HEK293T (cell line): ENCODE measurements at regions not wholly inside any gene's neighbourhood (a gene's known extent, or its start where the extent isn't known, plus 50 kb on each side); places are given as distances from the start of the nearest gene placed in this dataset.
"Not testable (repeated sequence)": the region's sequence is repeated elsewhere in the genome, so short reads cannot be mapped to it uniquely, and the experiment has no call there.

Source experiments
- CTCF ChIA-PET: fragments of 350-600 bp; formaldehyde crosslinking; extraction: SDS; loops from one replicate; lab custom pipeline; 2021; ENCODE audit warnings: antibody characterized with exemption, inconsistent platforms; lab: Yijun Ruan, JAX
- POLR2A ChIA-PET: fragments of 350-600 bp; formaldehyde crosslinking; extraction: SDS; loops from one replicate; lab custom pipeline; 2020; ENCODE audit warnings: antibody characterized with exemption, inconsistent platforms; lab: Yijun Ruan, JAX
- DNase-seq: peaks from one replicate; pipeline ENCODE4 v3.0.0; 2012; ENCODE audit warnings: mixed read lengths; ENCODE audit errors: extremely low spot score
- ARNT ChIP-seq: fragments of 450-650 bp; IDR thresholded peaks from 2 replicates; pipeline ENCODE4 v1.6.1; 2017; ENCODE audit warnings: mild to moderate bottlenecking
- BHLHE40 ChIP-seq: fragments of 450-650 bp; IDR thresholded peaks from 2 replicates; pipeline ENCODE4 v1.6.1; 2016; ENCODE audit warnings: mild to moderate bottlenecking, moderate library complexity, borderline replicate concordance
- CTBP1 ChIP-seq: fragments of 450-650 bp; IDR thresholded peaks from 2 replicates; pipeline ENCODE4 v1.6.1; 2016; ENCODE audit warnings: borderline replicate concordance
- ELF4 ChIP-seq: fragments of 450-650 bp; IDR thresholded peaks from 2 replicates; pipeline ENCODE4 v1.6.1; 2017; ENCODE audit warnings: antibody characterized with exemption
- FOXA1 ChIP-seq: fragments of 450-650 bp; IDR thresholded peaks from 2 replicates; pipeline ENCODE4 v1.6.1; 2016; ENCODE audit warnings: mild to moderate bottlenecking
- FOXK2 ChIP-seq: fragments of 450-650 bp; IDR thresholded peaks from 2 replicates; pipeline ENCODE4 v1.6.1; 2016; ENCODE audit warnings: mild to moderate bottlenecking
- FOXM1 ChIP-seq: fragments of 450-650 bp; IDR thresholded peaks from 2 replicates; pipeline ENCODE4 v1.6.1; 2017; ENCODE audit warnings: mild to moderate bottlenecking, borderline replicate concordance
- HDGF ChIP-seq: fragments of 450-650 bp; IDR thresholded peaks from 2 replicates; pipeline ENCODE4 v1.6.1; 2017; ENCODE audit warnings: antibody characterized with exemption, borderline replicate concordance
- L3MBTL2 ChIP-seq: fragments of 450-650 bp; conservative IDR thresholded peaks from 2 replicates; pipeline ENCODE4 v1.6.1; 2016; ENCODE audit warnings: mild to moderate bottlenecking
- LEF1 ChIP-seq: fragments of 450-650 bp; IDR thresholded peaks from 2 replicates; pipeline ENCODE4 v1.6.1; 2017; ENCODE audit warnings: mild to moderate bottlenecking, borderline replicate concordance
- NFRKB ChIP-seq: fragments of 450-650 bp; IDR thresholded peaks from 2 replicates; pipeline ENCODE4 v1.6.1; 2016; ENCODE audit warnings: mild to moderate bottlenecking, moderate library complexity
- PKNOX1 ChIP-seq: fragments of 450-650 bp; IDR thresholded peaks from 2 replicates; pipeline ENCODE4 v1.6.1; 2016
- SP1 ChIP-seq: fragments of 450-650 bp; IDR thresholded peaks from 2 replicates; pipeline ENCODE4 v1.6.1; 2017
- SUZ12 ChIP-seq: fragments of 450-650 bp; IDR thresholded peaks from 2 replicates; pipeline ENCODE4 v1.6.1; 2016; ENCODE audit warnings: mild to moderate bottlenecking
- TARDBP ChIP-seq: fragments of 450-650 bp; IDR thresholded peaks from 2 replicates; pipeline ENCODE4 v1.6.1; 2016
- ZNF384 ChIP-seq: fragments of 450-650 bp; IDR thresholded peaks from 2 replicates; pipeline ENCODE4 v1.6.1; 2016

GRCh38 chr5:19235101-19235584 lies 752.9 kb downstream of the CDH18 start:
- POLR2A ChIA-PET = no interaction called here
- CTCF ChIA-PET = no interaction called here
- TF ChIP-seq FOXK2 (no peak), CTBP1 (no peak), BHLHE40 (no peak), SUZ12 (no peak), FOXM1 (no peak), ZNF384 (no peak), NFRKB (no peak), L3MBTL2 (no peak), SP1 (no peak), TARDBP (no peak), HDGF (no peak), ELF4 (no peak), LEF1 (no peak), ARNT (no peak)
- no peak for DNase-seq

- DNase-seq = no peak
- POLR2A ChIA-PET = no interaction called here
- TF ChIP-seq HDGF (no peak), L3MBTL2 (no peak), LEF1 (no peak), PKNOX1 (no peak)
- CTCF ChIA-PET = no interaction called here
These were observed 747.8 kb downstream of the CDH18 start for GRCh38 chr5:19240170-19240569.

- ChIA-PET CTCF (no interaction called here), POLR2A (no interaction called here)
- no peak for TF ChIP-seq NFRKB
- no peak for TF ChIP-seq SUZ12
- TF ChIP-seq LEF1 = no peak
- no peak for TF ChIP-seq TARDBP
- TF ChIP-seq FOXM1 = no peak
- no peak for TF ChIP-seq PKNOX1
- no peak for TF ChIP-seq ARNT
- no peak for TF ChIP-seq L3MBTL2
- TF ChIP-seq HDGF = no peak
- no peak for TF ChIP-seq FOXK2
- no peak for TF ChIP-seq ELF4
- TF ChIP-seq ZNF384 = no peak
- no peak for TF ChIP-seq FOXA1
- TF ChIP-seq SP1 = no peak
- no peak for DNase-seq
These were observed 746.3 kb downstream of the CDH18 start for GRCh38 chr5:19241690-19242089.

- POLR2A ChIA-PET, CTCF ChIA-PET, DNase-seq: not testable (repeated sequence)
These were observed 741.8 kb downstream of the CDH18 start for GRCh38 chr5:19246191-19246590.

GRCh38 chr5:19247302-19247701 lies 740.7 kb downstream of the CDH18 start:
- no peak for TF ChIP-seq TARDBP
- no peak for TF ChIP-seq ELF4
- no peak for TF ChIP-seq CTBP1
- no peak for TF ChIP-seq NFRKB
- TF ChIP-seq FOXA1 = no peak
- no peak for TF ChIP-seq ZNF384
- TF ChIP-seq PKNOX1 = no peak
- no peak for TF ChIP-seq SP1
- no peak for TF ChIP-seq HDGF
- TF ChIP-seq LEF1 = no peak
- TF ChIP-seq FOXK2 = no peak
- TF ChIP-seq BHLHE40 = no peak
- no peak for TF ChIP-seq FOXM1
- TF ChIP-seq ARNT = no peak
- no peak for TF ChIP-seq SUZ12
- no peak for TF ChIP-seq L3MBTL2
- ChIA-PET CTCF (no interaction called here), POLR2A (no interaction called here)
- DNase-seq = no peak

- POLR2A ChIA-PET = no interaction called here
- no peak for DNase-seq
- TF ChIP-seq L3MBTL2 (no peak), ZNF384 (no peak), FOXA1 (no peak), NFRKB (no peak)
- CTCF ChIA-PET = interaction anchor here (0.5 kb wide), 1 partner anchor 852 kb away, joined by 7 read pairs; no protein-coding TSS in a partner anchor
These were observed 732.0 kb downstream of the CDH18 start for GRCh38 chr5:19256036-19256435.

- TF ChIP-seq CTBP1 (no peak), FOXM1 (no peak), HDGF (no peak), BHLHE40 (no peak), SUZ12 (no peak), ARNT (no peak), FOXK2 (no peak), L3MBTL2 (no peak), LEF1 (no peak), ELF4 (no peak), SP1 (no peak), ZNF384 (no peak), TARDBP (no peak), FOXA1 (no peak), PKNOX1 (no peak)
- POLR2A ChIA-PET = no interaction called here
- no peak for DNase-seq
- CTCF ChIA-PET = no interaction called here
These were observed 729.3 kb downstream of the CDH18 start for GRCh38 chr5:19258686-19259085.
